RWPE2 (cell line): ENCODE measurements at regions not wholly inside any gene's neighbourhood (a gene's known extent, or its start where the extent isn't known, plus 50 kb on each side); places are given as distances from the start of the nearest gene placed in this dataset.

Source experiments
- ATAC-seq: fragments of 200-7000 bp; cut with Tn5 transposase; 3 replicates; pipeline ENCODE4 v1.9.1; 2021; ENCODE audit warnings: low read depth
- DNase-seq: peaks from one replicate; pipeline ENCODE4 v3.0.0-alpha.2; 2020; ENCODE audit warnings: low spot score
- H3K27ac ChIP-seq: fragments of 450-650 bp; 2 replicates; pipeline ENCODE4 v1.5.1; 2017; ENCODE audit warnings: mild to moderate bottlenecking; ENCODE audit not compliant: poor library complexity, severe bottlenecking
- H3K27me3 ChIP-seq: fragments of 250-450 bp; sonication (Bioruptor Pico); 2 replicates; pipeline ENCODE4 v1.5.1; 2021; ENCODE audit warnings: mild to moderate bottlenecking, moderate library complexity; ENCODE audit not compliant: insufficient read depth, poor library complexity, severe bottlenecking
- H3K36me3 ChIP-seq: fragments of 250-450 bp; sonication (Bioruptor Pico); 2 replicates; pipeline ENCODE4 v1.5.1; 2020; ENCODE audit warnings: low read depth, mild to moderate bottlenecking, moderate library complexity
- H3K4me1 ChIP-seq: fragments of 250-450 bp; sonication (Bioruptor Pico); 2 replicates; pipeline ENCODE4 v1.5.1; 2021; ENCODE audit warnings: mild to moderate bottlenecking, moderate library complexity; ENCODE audit not compliant: insufficient read depth, poor library complexity, severe bottlenecking
- H3K4me3 ChIP-seq: fragments of 250-450 bp; sonication (Bioruptor Pico); 2 replicates; pipeline ENCODE4 v1.5.1; 2021; ENCODE audit warnings: mild to moderate bottlenecking, moderate library complexity; ENCODE audit not compliant: severe bottlenecking
- H3K9me3 ChIP-seq: fragments of 250-450 bp; sonication (Bioruptor Pico); 2 replicates; pipeline ENCODE4 v1.5.1; 2021; ENCODE audit warnings: mild to moderate bottlenecking, moderate library complexity; ENCODE audit not compliant: severe bottlenecking
- TF ChIP-seq, protein P1 (sequence below): fragments of 450-650 bp; IDR thresholded peaks from one replicate; pipeline ENCODE4 v1.5.1; 2017; ENCODE audit warnings: mild to moderate bottlenecking, moderate library complexity; ENCODE audit not compliant: poor library complexity, severe bottlenecking

GRCh38 chr6:110537208-110538123 is 61.1 kb upstream of the SLC22A16 start:
- no peaks in the 10 kb centered on the region for H3K9me3 ChIP-seq
- H3K4me1 ChIP-seq, result peaks cover 16% of the 10 kb centered on the region
- TF ChIP-seq, protein P1, sequence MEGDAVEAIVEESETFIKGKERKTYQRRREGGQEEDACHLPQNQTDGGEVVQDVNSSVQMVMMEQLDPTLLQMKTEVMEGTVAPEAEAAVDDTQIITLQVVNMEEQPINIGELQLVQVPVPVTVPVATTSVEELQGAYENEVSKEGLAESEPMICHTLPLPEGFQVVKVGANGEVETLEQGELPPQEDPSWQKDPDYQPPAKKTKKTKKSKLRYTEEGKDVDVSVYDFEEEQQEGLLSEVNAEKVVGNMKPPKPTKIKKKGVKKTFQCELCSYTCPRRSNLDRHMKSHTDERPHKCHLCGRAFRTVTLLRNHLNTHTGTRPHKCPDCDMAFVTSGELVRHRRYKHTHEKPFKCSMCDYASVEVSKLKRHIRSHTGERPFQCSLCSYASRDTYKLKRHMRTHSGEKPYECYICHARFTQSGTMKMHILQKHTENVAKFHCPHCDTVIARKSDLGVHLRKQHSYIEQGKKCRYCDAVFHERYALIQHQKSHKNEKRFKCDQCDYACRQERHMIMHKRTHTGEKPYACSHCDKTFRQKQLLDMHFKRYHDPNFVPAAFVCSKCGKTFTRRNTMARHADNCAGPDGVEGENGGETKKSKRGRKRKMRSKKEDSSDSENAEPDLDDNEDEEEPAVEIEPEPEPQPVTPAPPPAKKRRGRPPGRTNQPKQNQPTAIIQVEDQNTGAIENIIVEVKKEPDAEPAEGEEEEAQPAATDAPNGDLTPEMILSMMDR, result no peak
- no peak for DNase-seq
- no peak overlapping the region for H3K4me3 ChIP-seq
- peak overlapping the region; percentile 92 for H3K27ac ChIP-seq
- no peaks in the 10 kb centered on the region for H3K36me3 ChIP-seq
- ATAC-seq, result peak; percentile 97
- no peaks in the 10 kb centered on the region for H3K27me3 ChIP-seq

DNA sequence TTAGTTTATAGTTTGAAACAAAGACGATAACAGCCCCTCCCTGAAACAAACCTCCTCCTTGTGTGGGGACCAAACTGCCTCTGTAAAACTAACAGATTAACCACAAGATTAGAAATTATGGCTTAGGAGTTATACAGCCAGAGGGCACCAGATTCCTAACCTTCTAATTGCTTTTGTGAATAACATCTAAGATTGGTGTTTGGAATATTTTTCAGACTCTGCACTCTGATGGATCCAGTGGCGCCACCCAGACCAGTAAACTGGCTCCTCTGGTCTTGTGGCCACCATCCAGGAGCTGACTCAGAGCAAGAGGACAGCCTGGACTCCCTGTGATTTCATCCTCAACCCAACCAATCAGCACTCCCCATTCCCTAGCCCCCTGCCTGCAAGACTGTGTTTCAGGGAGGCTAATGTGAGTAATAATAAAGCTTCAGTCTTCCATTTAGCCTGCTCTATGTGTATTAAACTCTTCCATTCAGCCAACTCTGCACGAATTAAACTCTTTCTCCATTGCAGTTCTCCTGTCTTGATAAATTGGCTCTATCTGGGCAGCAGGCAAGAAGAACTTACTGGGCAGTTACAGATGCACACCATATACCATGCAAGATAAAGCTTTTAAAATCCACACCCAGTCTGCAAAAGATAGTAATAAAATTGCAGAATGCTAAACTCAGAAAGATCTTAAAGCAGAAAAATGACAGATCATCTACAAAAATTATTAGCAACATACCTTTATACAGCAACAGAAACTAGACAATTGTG is 58.5 kb upstream of the SLC22A16 start:
- ATAC-seq (0 out of 3 replicates have a peak, but pooled peaks have one; percentile 13), DNase-seq (no peak)
- H3K27me3 ChIP-seq, result no peaks in the 10 kb centered on the region
- no peak overlapping the region for H3K4me3 ChIP-seq
- TF ChIP-seq, protein P1, result peak; percentile 32
- peaks cover 30% of the 10 kb centered on the region for H3K4me1 ChIP-seq
- H3K9me3 ChIP-seq, result no peaks in the 10 kb centered on the region
- H3K36me3 ChIP-seq, result no peaks in the 10 kb centered on the region
- H3K27ac ChIP-seq, result no peak overlapping the region

DNA sequence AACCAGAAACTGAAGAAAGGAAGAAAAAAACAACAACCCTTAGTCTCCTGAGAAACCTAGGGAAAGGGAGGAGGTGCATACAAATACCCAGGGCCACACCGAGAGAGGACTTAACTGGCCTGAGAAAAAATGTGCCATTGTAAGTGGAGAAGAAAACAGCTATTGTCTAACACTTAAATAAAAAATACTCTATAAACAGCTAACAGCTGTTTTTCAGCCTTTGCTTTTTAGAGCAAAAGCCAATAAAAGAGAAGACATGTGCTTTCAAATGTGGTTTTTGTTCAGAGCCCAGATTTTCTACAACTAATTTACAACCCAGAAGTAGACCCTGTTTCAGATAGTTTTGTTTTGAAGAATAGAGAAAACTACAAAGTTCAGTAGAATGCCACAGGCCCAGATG is 56.0 kb upstream of the SLC22A16 start:
- H3K27me3 ChIP-seq, result no peaks in the 10 kb centered on the region
- H3K27ac ChIP-seq, result no peak overlapping the region
- ATAC-seq, result no peak
- peaks cover 46% of the 10 kb centered on the region for H3K4me1 ChIP-seq
- H3K9me3 ChIP-seq, result no peaks in the 10 kb centered on the region
- TF ChIP-seq, protein P1, result no peak
- H3K36me3 ChIP-seq, result no peaks in the 10 kb centered on the region
- no peak overlapping the region for H3K4me3 ChIP-seq
- no peak for DNase-seq

DNA sequence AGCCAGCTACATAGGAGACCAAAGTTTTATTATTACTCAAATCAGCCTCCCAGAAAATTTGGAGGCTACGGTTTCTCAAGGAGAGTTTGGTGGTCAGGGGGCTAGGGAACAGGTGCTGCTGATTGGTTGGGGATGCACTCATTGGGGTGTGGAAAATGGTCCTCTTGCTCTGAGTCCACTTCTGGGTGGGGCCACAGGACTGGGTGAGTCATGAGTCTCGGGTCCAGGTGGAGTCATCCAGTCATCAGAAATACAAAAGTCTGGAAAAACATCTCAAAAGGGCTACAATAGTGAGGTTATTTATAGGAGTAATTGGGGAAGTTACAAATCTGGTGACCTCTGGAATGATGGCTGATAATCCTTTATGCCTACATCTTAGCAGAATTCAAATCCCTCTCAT is 54.3 kb upstream of the SLC22A16 start:
- peaks cover 36% of the 10 kb centered on the region for H3K4me1 ChIP-seq
- no peak overlapping the region for H3K4me3 ChIP-seq
- H3K36me3 ChIP-seq, result no peaks in the 10 kb centered on the region
- H3K27me3 ChIP-seq, result no peaks in the 10 kb centered on the region
- TF ChIP-seq, protein P1, result no peak
- H3K27ac ChIP-seq, result peak overlapping the region; percentile 94
- no peaks in the 10 kb centered on the region for H3K9me3 ChIP-seq
- DNase-seq, result no peak
- no peak for ATAC-seq
